HEK293T (cell line): ENCODE measurements at regions not wholly inside any gene's neighbourhood (a gene's known extent, or its start where the extent isn't known, plus 50 kb on each side); places are given as distances from the start of the nearest gene placed in this dataset.
A peak's percentile ranks its signal among the peaks of the same experiment; 100 is the strongest.

Experiments used
- CTCF ChIA-PET: fragments of 350-600 bp; formaldehyde crosslinking; extraction: SDS; loops from one replicate; lab custom pipeline; 2021; ENCODE audit warnings: antibody characterized with exemption, inconsistent platforms; lab: Yijun Ruan, JAX
- POLR2A ChIA-PET: fragments of 350-600 bp; formaldehyde crosslinking; extraction: SDS; loops from one replicate; lab custom pipeline; 2020; ENCODE audit warnings: antibody characterized with exemption, inconsistent platforms; lab: Yijun Ruan, JAX
- DNase-seq: peaks from one replicate; pipeline ENCODE4 v3.0.0; 2012; ENCODE audit warnings: mixed read lengths; ENCODE audit errors: extremely low spot score
- ARNT ChIP-seq: fragments of 450-650 bp; IDR thresholded peaks from 2 replicates; pipeline ENCODE4 v1.6.1; 2017; ENCODE audit warnings: mild to moderate bottlenecking
- BHLHE40 ChIP-seq: fragments of 450-650 bp; IDR thresholded peaks from 2 replicates; pipeline ENCODE4 v1.6.1; 2016; ENCODE audit warnings: mild to moderate bottlenecking, moderate library complexity, borderline replicate concordance
- CTBP1 ChIP-seq: fragments of 450-650 bp; IDR thresholded peaks from 2 replicates; pipeline ENCODE4 v1.6.1; 2016; ENCODE audit warnings: borderline replicate concordance
- ELF4 ChIP-seq: fragments of 450-650 bp; IDR thresholded peaks from 2 replicates; pipeline ENCODE4 v1.6.1; 2017; ENCODE audit warnings: antibody characterized with exemption
- FOXA1 ChIP-seq: fragments of 450-650 bp; IDR thresholded peaks from 2 replicates; pipeline ENCODE4 v1.6.1; 2016; ENCODE audit warnings: mild to moderate bottlenecking
- FOXK2 ChIP-seq: fragments of 450-650 bp; IDR thresholded peaks from 2 replicates; pipeline ENCODE4 v1.6.1; 2016; ENCODE audit warnings: mild to moderate bottlenecking
- FOXM1 ChIP-seq: fragments of 450-650 bp; IDR thresholded peaks from 2 replicates; pipeline ENCODE4 v1.6.1; 2017; ENCODE audit warnings: mild to moderate bottlenecking, borderline replicate concordance
- HDGF ChIP-seq: fragments of 450-650 bp; IDR thresholded peaks from 2 replicates; pipeline ENCODE4 v1.6.1; 2017; ENCODE audit warnings: antibody characterized with exemption, borderline replicate concordance
- L3MBTL2 ChIP-seq: fragments of 450-650 bp; conservative IDR thresholded peaks from 2 replicates; pipeline ENCODE4 v1.6.1; 2016; ENCODE audit warnings: mild to moderate bottlenecking
- LEF1 ChIP-seq: fragments of 450-650 bp; IDR thresholded peaks from 2 replicates; pipeline ENCODE4 v1.6.1; 2017; ENCODE audit warnings: mild to moderate bottlenecking, borderline replicate concordance
- NFRKB ChIP-seq: fragments of 450-650 bp; IDR thresholded peaks from 2 replicates; pipeline ENCODE4 v1.6.1; 2016; ENCODE audit warnings: mild to moderate bottlenecking, moderate library complexity
- PKNOX1 ChIP-seq: fragments of 450-650 bp; IDR thresholded peaks from 2 replicates; pipeline ENCODE4 v1.6.1; 2016
- SP1 ChIP-seq: fragments of 450-650 bp; IDR thresholded peaks from 2 replicates; pipeline ENCODE4 v1.6.1; 2017
- SUZ12 ChIP-seq: fragments of 450-650 bp; IDR thresholded peaks from 2 replicates; pipeline ENCODE4 v1.6.1; 2016; ENCODE audit warnings: mild to moderate bottlenecking
- TARDBP ChIP-seq: fragments of 450-650 bp; IDR thresholded peaks from 2 replicates; pipeline ENCODE4 v1.6.1; 2016
- ZNF384 ChIP-seq: fragments of 450-650 bp; IDR thresholded peaks from 2 replicates; pipeline ENCODE4 v1.6.1; 2016

GRCh38 chr16:50467559-50467942, 80.6 kb upstream of the NKD1 start:
- TF ChIP-seq FOXK2 (no peak), FOXA1 (no peak), TARDBP (no peak), L3MBTL2 (no peak), NFRKB (no peak), SP1 (no peak), FOXM1 (no peak)
- no peak for DNase-seq
- POLR2A ChIA-PET = no interaction called here
- CTCF ChIA-PET = no interaction called here

- ChIA-PET CTCF (interaction anchor here (0.6 kb wide), 1 partner anchor 926 kb away, joined by 3 read pairs; no protein-coding TSS in a partner anchor), POLR2A (no interaction called here)
- DNase-seq = no peak
- TF ChIP-seq HDGF (no peak), TARDBP (no peak), FOXK2 (no peak), FOXA1 (no peak), CTBP1 (no peak), SP1 (no peak), L3MBTL2 (no peak), NFRKB (no peak), ARNT (no peak), SUZ12 (no peak)
Measured at GRCh38 chr16:50466170-50466569, 82.0 kb upstream of the NKD1 start.

GRCh38 chr16:50464325-50465290, 83.6 kb upstream of the NKD1 start:
- ChIA-PET CTCF (no interaction called here), POLR2A (no interaction called here)
- peak; percentile 31 for DNase-seq
- TF ChIP-seq ZNF384 (no peak), FOXM1 (no peak), TARDBP (no peak), FOXA1 (no peak), PKNOX1 (no peak), NFRKB (no peak), ARNT (no peak), BHLHE40 (no peak), CTBP1 (no peak), FOXK2 (no peak), ELF4 (no peak), SUZ12 (no peak), LEF1 (no peak), L3MBTL2 (no peak), HDGF (no peak), SP1 (no peak)

GRCh38 chr16:50463581-50464324, 84.4 kb upstream of the NKD1 start:
- ChIA-PET POLR2A (no interaction called here), CTCF (no interaction called here)
- TF ChIP-seq SP1 = no peak
- TF ChIP-seq SUZ12 = no peak
- no peak for TF ChIP-seq TARDBP
- TF ChIP-seq CTBP1 = no peak
- TF ChIP-seq L3MBTL2 = no peak
- no peak for TF ChIP-seq ZNF384
- no peak for TF ChIP-seq ARNT
- no peak for TF ChIP-seq BHLHE40
- TF ChIP-seq FOXM1 = no peak
- TF ChIP-seq HDGF = no peak
- TF ChIP-seq LEF1 = no peak
- TF ChIP-seq NFRKB = no peak
- TF ChIP-seq ELF4 = no peak
- TF ChIP-seq PKNOX1 = no peak
- TF ChIP-seq FOXA1 = no peak
- DNase-seq = no peak

- ChIA-PET CTCF (no interaction called here), POLR2A (no interaction called here)
- no peak for DNase-seq
- no peak for TF ChIP-seq FOXM1
- TF ChIP-seq CTBP1 = no peak
- TF ChIP-seq SUZ12 = no peak
- TF ChIP-seq FOXK2 = no peak
Measured at GRCh38 chr16:50462793-50463507, 85.2 kb upstream of the NKD1 start.

GRCh38 chr16:50461400-50461760, 86.8 kb upstream of the NKD1 start:
- POLR2A ChIA-PET = no interaction called here
- CTCF ChIA-PET = no interaction called here
- no peak for DNase-seq
- TF ChIP-seq ZNF384 (no peak), ELF4 (no peak), SUZ12 (no peak), FOXM1 (no peak), SP1 (no peak), L3MBTL2 (no peak), FOXK2 (no peak), PKNOX1 (no peak), FOXA1 (no peak), LEF1 (no peak), HDGF (no peak), ARNT (no peak), NFRKB (no peak), TARDBP (no peak), BHLHE40 (no peak), CTBP1 (no peak)
